ENCODE measurements at regions not wholly inside any gene's neighbourhood (a gene's known extent, or its start where the extent isn't known, plus 50 kb on each side); places are given as distances from the start of the nearest gene placed in this dataset.

DNA sequence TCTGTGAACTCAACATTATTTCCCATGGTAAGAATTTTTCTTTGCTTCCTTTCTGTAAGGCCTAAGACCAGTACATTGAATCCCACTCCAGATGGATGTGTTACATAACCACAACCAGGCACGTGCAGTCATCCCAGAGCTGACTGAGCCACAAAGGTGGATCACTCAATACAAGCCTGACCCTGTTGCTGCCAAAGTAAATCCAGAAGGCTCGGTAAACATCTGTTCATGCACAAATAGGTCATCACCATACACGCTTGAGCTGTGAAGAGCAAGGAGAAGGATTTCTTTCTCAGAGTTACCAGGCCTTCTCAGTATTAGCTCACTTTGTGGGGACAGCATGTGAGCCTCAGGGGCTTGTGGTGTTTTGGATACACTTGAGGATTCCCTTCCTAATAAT is 791.4 kb upstream of the FANCL start:
- TF ChIP-seq, protein P1, sequence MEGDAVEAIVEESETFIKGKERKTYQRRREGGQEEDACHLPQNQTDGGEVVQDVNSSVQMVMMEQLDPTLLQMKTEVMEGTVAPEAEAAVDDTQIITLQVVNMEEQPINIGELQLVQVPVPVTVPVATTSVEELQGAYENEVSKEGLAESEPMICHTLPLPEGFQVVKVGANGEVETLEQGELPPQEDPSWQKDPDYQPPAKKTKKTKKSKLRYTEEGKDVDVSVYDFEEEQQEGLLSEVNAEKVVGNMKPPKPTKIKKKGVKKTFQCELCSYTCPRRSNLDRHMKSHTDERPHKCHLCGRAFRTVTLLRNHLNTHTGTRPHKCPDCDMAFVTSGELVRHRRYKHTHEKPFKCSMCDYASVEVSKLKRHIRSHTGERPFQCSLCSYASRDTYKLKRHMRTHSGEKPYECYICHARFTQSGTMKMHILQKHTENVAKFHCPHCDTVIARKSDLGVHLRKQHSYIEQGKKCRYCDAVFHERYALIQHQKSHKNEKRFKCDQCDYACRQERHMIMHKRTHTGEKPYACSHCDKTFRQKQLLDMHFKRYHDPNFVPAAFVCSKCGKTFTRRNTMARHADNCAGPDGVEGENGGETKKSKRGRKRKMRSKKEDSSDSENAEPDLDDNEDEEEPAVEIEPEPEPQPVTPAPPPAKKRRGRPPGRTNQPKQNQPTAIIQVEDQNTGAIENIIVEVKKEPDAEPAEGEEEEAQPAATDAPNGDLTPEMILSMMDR (IDR thresholded peaks at IDR 0.05) = no peak
- no peak for TF ChIP-seq EZH2 (IDR thresholded peaks at IDR 0.05; ENCODE audit: borderline replicate concordance, insufficient read depth, low read depth, low read length, poor library complexity, severe bottlenecking)
